ENCODE measurements at regions not wholly inside any gene's neighbourhood (a gene's known extent, or its start where the extent isn't known, plus 50 kb on each side); places are given as distances from the start of the nearest gene placed in this dataset.

GRCh38 chr5:56516035-56516434, 282.9 kb upstream of the ANKRD55 start:
- no peak for TF ChIP-seq CTCF (IDR thresholded peaks at IDR 0.05)
- no peak for TF ChIP-seq POLR2A (IDR thresholded peaks at IDR 0.05)
